Endothelial cell of umbilical vein (primary cell): ENCODE measurements at regions not wholly inside any gene's neighbourhood (a gene's known extent, or its start where the extent isn't known, plus 50 kb on each side); places are given as distances from the start of the nearest gene placed in this dataset.

Experiments
- BruUV-seq: library from RNA; stranded (reverse); fragments of 400-500 nt; replicated peaks from 2 replicates; lab custom pipeline; 2021; lab: Mats Ljungman, UMichigan
- CTCF ChIA-PET: fragments of 300-600, 350-600 bp; sonication (Branson Sonifier 250); formaldehyde crosslinking; loops from one replicate; lab custom pipeline; 2021; ENCODE audit warnings: antibody characterized with exemption, inconsistent platforms; lab: Charles Lee
- POLR2A ChIA-PET: fragments of 300-600, 350-600 bp; sonication (Branson Sonifier 250); formaldehyde crosslinking; loops from one replicate; lab custom pipeline; 2021; ENCODE audit warnings: antibody characterized with exemption, inconsistent platforms; lab: Charles Lee
- DNase-seq: peaks from one replicate; pipeline ENCODE4 v3.0.0-alpha.2; 2011; ENCODE audit warnings: low read depth, low spot score
- FAIRE-seq: peaks from 2 replicates; lab custom pipeline; 2011; peaks lifted over from hg19 to GRCh38; lab: Jason Lieb, UNC
- H2AFZ ChIP-seq: 2 replicates; pipeline ENCODE4 v1.6.0; 2012; ENCODE audit warnings: low read depth, low read length, control low read depth, inconsistent platforms
- H3K27ac ChIP-seq: 2 replicates; pipeline ENCODE4 v1.5.1; 2011; ENCODE audit warnings: low read depth, mild to moderate bottlenecking, control low read depth, low read length, moderate library complexity; ENCODE audit not compliant: insufficient read depth
- H3K27me3 ChIP-seq, 2 experiments: 2 replicates each; pipeline versions ENCODE4 v1.6.0 to v1.6.1; 2011; ENCODE audit warnings: low read length in 2 of 2, mixed read lengths in 1 of 2; ENCODE audit not compliant: control insufficient read depth in 2 of 2, insufficient read depth in 2 of 2
- H3K36me3 ChIP-seq, 2 experiments: 2 replicates in 1 of 2; 3 replicates in 1 of 2; pipeline ENCODE4 v1.5.1; 2011; ENCODE audit warnings: low read length in 2 of 2, mild to moderate bottlenecking in 1 of 2, moderate library complexity in 1 of 2; ENCODE audit not compliant: control insufficient read depth in 2 of 2, insufficient read depth in 2 of 2; ENCODE audit errors: extremely low read depth in 1 of 2
- H3K4me1 ChIP-seq: 3 replicates; pipeline ENCODE4 v1.5.1; 2011; ENCODE audit warnings: mild to moderate bottlenecking, low read length; ENCODE audit not compliant: control insufficient read depth, insufficient read depth; ENCODE audit errors: extremely low read depth
- H3K4me2 ChIP-seq: 2 replicates; pipeline ENCODE4 v1.6.1; 2011; ENCODE audit warnings: low read length, control low read depth, mixed read lengths; ENCODE audit not compliant: insufficient read depth
- H3K4me3 ChIP-seq, 3 experiments: fragments of 200-600 bp in 1 of 3; sonication (generic), shearing (Covaris generic) in 1 of 3; replicated peaks in 1 of 3; 2 replicates each; pipeline ENCODE4 v1.5.1; 2011 to 2016; ENCODE audit warnings: control low read depth in 3 of 3, low read length in 3 of 3, mild to moderate bottlenecking in 2 of 3, inconsistent platforms in 1 of 3, low read depth in 1 of 3, moderate library complexity in 1 of 3; ENCODE audit not compliant: insufficient read depth in 1 of 3
- H3K79me2 ChIP-seq: 2 replicates; pipeline ENCODE4 v1.6.0; 2012; ENCODE audit warnings: low read length, inconsistent platforms; ENCODE audit not compliant: control insufficient read depth, insufficient read depth
- H3K9ac ChIP-seq: replicated peaks from 2 replicates; pipeline ENCODE3; 2011; ENCODE audit warnings: low read length, control low read depth; ENCODE audit not compliant: insufficient read depth; ENCODE audit errors: extremely low read depth
- H3K9me1 ChIP-seq: replicated peaks from 3 replicates; pipeline ENCODE4 v1.6.0; 2011; ENCODE audit warnings: mild to moderate bottlenecking, low read length; ENCODE audit not compliant: control insufficient read depth, insufficient read depth; ENCODE audit errors: extremely low read depth
- H3K9me3 ChIP-seq: replicated peaks from 2 replicates; pipeline ENCODE4 v1.5.1; 2012; ENCODE audit warnings: low read length, inconsistent platforms; ENCODE audit not compliant: control insufficient read depth, insufficient read depth
- H4K20me1 ChIP-seq: replicated peaks from 2 replicates; pipeline ENCODE3; 2011; ENCODE audit warnings: mild to moderate bottlenecking, low read length; ENCODE audit not compliant: control insufficient read depth, insufficient read depth; ENCODE audit errors: extremely low read depth
- EZH2 ChIP-seq: IDR thresholded peaks from 2 replicates; pipeline ENCODE4 v1.6.1; 2012; ENCODE audit warnings: borderline replicate concordance, low read depth, mild to moderate bottlenecking, moderate library complexity, low read length, inconsistent platforms; ENCODE audit not compliant: severe bottlenecking
- FOS ChIP-seq: IDR thresholded peaks from 2 replicates; pipeline ENCODE4 v1.6.1; 2011; ENCODE audit warnings: mild to moderate bottlenecking, low read length, moderate library complexity, borderline replicate concordance; ENCODE audit not compliant: insufficient read depth
- GATA2 ChIP-seq: IDR thresholded peaks from 2 replicates; pipeline ENCODE4 v1.7.0; 2011; ENCODE audit warnings: low read depth, mild to moderate bottlenecking, moderate library complexity, mixed read lengths, low read length; ENCODE audit not compliant: insufficient read length, insufficient read depth
- JUN ChIP-seq: IDR thresholded peaks from 2 replicates; pipeline ENCODE4 v1.6.1; 2011; ENCODE audit warnings: borderline replicate concordance, low read depth; ENCODE audit not compliant: insufficient read length, insufficient read depth
- MAX ChIP-seq: IDR thresholded peaks from 2 replicates; pipeline ENCODE4 v1.6.1; 2011; ENCODE audit not compliant: insufficient read depth, insufficient read length
- MYC ChIP-seq: IDR thresholded peaks from one replicate; pipeline ENCODE4 v1.6.1; 2011; ENCODE audit warnings: mild to moderate bottlenecking, low read depth, low read length
- POLR2A ChIP-seq: IDR thresholded peaks from 2 replicates; pipeline ENCODE4 v1.6.1; 2012; ENCODE audit warnings: low read depth, mild to moderate bottlenecking, control low read depth, low read length
- POLR2AphosphoS5 ChIP-seq: IDR thresholded peaks from 2 replicates; pipeline ENCODE4 v1.6.1; 2012; ENCODE audit warnings: low read depth, mild to moderate bottlenecking, control low read depth, low read length, moderate library complexity; ENCODE audit not compliant: insufficient read depth
- dilution Hi-C: fragments of 300-500 bp; cut with MboI; formaldehyde crosslinking; loops from one replicate; pipeline ENCODE4 v1.15.0; 2019; ENCODE audit warnings: low sequenced_read_pairs; ENCODE audit not compliant: extremely low pct_ligation_motif_present
- intact Hi-C: fragments of 100-400 bp; cut with micrococcal nuclease; formaldehyde crosslinking; loops from one replicate; pipeline ENCODE4 v1.10.0; 2022
- TF ChIP-seq, protein P1 (sequence below), 2 donors: IDR thresholded peaks; 1 replicate in 1 of 2; 2 replicates in 1 of 2; pipeline ENCODE4 v1.5.1; 2011; ENCODE audit warnings: low read length in 2 of 2, mild to moderate bottlenecking in 2 of 2, moderate library complexity in 2 of 2, control low read depth in 1 of 2, inconsistent platforms in 1 of 2, low read depth in 1 of 2; ENCODE audit not compliant: insufficient read depth in 1 of 2; ENCODE audit errors: extremely low read depth in 1 of 2

- H4K20me1 ChIP-seq = no peaks in the 10 kb centered on the region
- DNase-seq = no peak
- ChIA-PET POLR2A (no interaction called here), CTCF (no interaction called here)
- dilution Hi-C loops (no loop called here), intact Hi-C loops (no loop called here)
- no peaks in the 10 kb centered on the region for H3K79me2 ChIP-seq
- H2AFZ ChIP-seq = no peak overlapping the region
- no peaks in the 10 kb centered on the region for H3K9me1 ChIP-seq
- no peak overlapping the region for H3K27ac ChIP-seq
- no peak overlapping the region for H3K4me3 ChIP-seq
- H3K4me2 ChIP-seq = no peak overlapping the region
- FAIRE-seq = no peak
- H3K36me3 ChIP-seq = no peaks in the 10 kb centered on the region
- peaks cover 0 to 8% of the 10 kb centered on the region in 2 experiments for H3K27me3 ChIP-seq
- H3K9ac ChIP-seq = no peak overlapping the region
- no peaks in the 10 kb centered on the region for H3K9me3 ChIP-seq
- TF ChIP-seq POLR2AphosphoS5 (no peak), MAX (no peak), EZH2 (no peak), FOS (no peak), JUN (no peak), POLR2A (no peak), MYC (no peak), GATA2 (no peak)
- TF ChIP-seq, protein P1, sequence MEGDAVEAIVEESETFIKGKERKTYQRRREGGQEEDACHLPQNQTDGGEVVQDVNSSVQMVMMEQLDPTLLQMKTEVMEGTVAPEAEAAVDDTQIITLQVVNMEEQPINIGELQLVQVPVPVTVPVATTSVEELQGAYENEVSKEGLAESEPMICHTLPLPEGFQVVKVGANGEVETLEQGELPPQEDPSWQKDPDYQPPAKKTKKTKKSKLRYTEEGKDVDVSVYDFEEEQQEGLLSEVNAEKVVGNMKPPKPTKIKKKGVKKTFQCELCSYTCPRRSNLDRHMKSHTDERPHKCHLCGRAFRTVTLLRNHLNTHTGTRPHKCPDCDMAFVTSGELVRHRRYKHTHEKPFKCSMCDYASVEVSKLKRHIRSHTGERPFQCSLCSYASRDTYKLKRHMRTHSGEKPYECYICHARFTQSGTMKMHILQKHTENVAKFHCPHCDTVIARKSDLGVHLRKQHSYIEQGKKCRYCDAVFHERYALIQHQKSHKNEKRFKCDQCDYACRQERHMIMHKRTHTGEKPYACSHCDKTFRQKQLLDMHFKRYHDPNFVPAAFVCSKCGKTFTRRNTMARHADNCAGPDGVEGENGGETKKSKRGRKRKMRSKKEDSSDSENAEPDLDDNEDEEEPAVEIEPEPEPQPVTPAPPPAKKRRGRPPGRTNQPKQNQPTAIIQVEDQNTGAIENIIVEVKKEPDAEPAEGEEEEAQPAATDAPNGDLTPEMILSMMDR (IDR thresholded peaks at IDR 0.05; ENCODE audit: extremely low read depth in 1 of 2, insufficient read depth in 1 of 2, low read depth in 1 of 2, low read length in 2 of 2) = no peak
- BruUV-seq = no TSS peak
- no peaks in the 10 kb centered on the region for H3K4me1 ChIP-seq
Measured at GRCh38 chr14:104376202-104377140, 203.1 kb upstream of the C14orf180 start.
